DMS 273 (cell line): ENCODE measurements at regions not wholly inside any gene's neighbourhood (a gene's known extent, or its start where the extent isn't known, plus 50 kb on each side); places are given as distances from the start of the nearest gene placed in this dataset.

ENCODE experiments used
- DNase-seq: peaks from one replicate; lab custom pipeline; 2025; ENCODE audit not compliant: unreplicated experiment; lab: John Stamatoyannopoulos, UW

DNA sequence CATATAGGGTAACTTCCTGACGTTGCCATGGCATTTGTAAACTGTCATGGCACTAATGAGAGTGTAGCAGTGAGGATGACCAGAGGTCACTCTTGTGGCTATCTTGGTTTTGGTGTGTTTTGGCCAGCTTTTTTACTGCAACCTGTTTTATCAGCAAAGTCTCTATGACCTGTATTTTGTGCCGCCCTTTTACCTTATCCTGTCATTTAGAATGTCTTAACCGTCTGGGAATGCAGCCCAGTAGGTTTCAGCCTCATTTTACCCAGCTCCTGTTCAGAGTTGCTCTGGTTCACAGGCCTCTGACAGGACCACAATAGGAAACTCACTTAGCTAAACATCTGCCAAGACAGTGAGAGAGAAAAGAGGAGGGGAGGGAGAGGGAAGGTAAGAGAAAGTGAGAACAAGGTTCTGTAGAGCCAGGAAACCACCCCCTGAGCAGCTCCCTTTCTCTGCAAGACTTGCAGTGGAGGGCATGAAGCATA lies 64.8 kb upstream of the PLEKHG3 start:
- no peak for DNase-seq

DNA sequence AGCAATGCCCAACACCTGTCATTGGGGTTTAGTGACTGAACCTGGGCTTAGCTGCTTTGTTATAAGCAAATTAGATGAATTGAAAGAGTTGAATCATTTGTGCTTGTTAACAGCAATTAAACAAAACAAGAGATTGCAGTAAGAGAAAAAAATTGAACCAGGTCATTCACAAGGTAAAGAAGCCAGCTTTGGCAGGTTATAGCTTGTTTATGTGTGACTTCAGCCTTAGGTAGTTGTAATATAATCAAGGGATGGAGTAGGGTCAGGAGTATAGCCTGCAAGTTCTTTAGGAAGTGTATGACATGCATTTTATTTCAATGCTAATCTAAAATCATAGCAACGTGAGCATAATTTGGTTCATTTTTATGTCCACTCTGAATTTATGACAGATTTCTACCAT lies 63.4 kb upstream of the PLEKHG3 start:
- no peak for DNase-seq

DNA sequence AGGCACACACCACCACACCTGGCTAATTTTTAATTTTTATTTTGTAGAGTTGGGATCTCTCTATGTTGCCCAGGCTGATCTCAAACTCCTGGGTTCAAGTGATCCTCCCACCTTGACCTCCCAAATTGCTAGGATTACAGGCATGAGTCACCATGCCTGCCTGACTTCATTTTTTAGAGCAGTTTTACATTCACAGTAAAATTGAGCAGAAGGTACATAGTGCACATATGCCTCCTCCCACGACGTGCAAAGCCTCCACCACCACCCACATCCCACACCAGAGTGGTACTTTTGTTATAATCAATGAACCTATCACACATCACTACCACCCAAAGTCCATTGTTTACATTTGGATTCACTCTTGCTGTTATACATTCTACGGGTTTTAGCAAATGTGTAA lies 62.5 kb upstream of the PLEKHG3 start:
- DNase-seq = no peak

DNA sequence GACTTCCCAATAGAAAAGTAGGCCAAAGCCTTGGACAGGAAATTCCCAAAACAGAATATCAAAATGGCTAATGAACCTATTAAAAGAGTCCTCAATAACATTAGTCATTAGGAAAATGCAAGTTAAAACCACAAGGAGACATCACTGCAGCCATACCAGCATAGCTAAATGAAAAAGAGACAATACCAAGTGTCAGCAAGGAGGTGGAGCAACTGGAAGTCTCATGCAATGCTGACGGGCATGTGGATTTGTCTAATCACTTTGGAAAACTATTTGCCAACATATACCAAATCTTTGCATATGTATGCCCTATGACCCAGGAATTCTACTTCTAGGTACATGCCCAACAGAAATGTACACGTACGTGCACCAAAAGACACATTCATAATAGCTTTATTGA lies 60.5 kb upstream of the PLEKHG3 start:
- DNase-seq = no peak

DNA sequence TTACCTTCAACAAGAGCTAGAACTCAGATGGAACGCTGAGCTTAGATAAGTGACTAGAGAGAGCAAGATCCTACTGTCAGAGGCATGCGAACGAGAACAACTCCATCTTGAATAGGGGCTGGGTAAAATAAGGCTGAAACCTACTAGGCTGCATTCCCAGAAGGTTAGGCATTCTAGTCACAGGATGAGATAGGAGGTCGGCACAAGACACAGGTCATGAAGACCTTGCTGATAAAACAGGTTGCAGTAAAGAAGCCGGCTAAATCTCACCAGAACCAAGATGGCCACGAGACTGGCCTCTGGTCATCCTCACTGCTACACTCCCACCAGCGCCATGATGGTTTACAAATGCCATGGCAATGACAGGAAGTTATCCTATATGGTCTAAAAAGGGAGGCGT lies 59.6 kb upstream of the PLEKHG3 start:
- no peak for DNase-seq

DNA sequence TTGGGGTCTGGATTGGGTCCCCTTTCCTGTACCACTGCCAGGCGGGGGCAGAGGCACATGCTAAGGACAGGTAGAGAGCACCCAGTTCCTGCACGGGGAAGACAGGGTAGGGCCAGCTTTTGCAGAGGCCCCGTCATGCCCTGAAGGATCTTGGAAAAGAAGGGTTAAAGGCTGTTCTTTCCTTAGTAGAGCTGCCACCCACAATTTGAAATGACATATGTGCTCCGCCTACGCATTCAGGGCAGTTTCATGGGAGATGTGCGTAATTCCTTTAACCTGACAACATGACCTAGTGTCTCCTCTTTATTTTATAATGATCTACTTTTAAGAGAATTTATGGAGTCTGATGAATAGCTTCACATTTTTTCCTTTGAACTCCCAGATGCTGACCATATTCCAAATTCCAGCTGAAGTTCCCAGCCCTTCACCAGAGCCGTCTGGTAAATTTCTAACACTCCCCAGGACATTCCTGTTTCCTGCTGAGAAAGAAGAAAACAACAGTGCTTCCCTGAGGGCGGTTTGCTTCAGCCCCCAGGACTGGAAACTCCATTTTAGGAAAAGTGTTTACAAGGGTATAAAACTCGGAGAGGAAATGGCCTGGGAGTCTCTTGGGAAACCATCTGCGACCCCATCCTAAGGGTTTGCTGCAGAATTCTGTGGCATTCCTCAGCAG lies 58.9 kb upstream of the PLEKHG3 start:
- DNase-seq = peak; percentile 56

DNA sequence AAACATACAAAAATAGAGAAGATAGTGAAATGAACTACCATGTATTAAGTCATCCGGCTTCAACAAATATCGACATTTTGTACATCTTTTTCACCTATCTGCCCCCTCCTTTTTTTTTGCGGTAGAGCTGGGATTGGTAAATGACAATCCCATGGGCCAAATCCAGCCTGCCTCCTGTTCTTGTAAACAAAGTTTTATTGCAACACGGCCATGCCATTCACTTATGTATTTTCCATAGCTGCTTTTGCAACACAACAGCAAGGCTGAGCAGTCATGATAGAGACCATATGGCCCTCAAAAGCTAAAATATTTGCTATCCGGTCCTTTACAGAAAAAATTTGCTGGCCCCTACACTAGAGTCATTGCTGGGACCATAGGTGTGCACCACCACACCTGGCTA lies 58.1 kb upstream of the PLEKHG3 start:
- DNase-seq = no peak

DNA sequence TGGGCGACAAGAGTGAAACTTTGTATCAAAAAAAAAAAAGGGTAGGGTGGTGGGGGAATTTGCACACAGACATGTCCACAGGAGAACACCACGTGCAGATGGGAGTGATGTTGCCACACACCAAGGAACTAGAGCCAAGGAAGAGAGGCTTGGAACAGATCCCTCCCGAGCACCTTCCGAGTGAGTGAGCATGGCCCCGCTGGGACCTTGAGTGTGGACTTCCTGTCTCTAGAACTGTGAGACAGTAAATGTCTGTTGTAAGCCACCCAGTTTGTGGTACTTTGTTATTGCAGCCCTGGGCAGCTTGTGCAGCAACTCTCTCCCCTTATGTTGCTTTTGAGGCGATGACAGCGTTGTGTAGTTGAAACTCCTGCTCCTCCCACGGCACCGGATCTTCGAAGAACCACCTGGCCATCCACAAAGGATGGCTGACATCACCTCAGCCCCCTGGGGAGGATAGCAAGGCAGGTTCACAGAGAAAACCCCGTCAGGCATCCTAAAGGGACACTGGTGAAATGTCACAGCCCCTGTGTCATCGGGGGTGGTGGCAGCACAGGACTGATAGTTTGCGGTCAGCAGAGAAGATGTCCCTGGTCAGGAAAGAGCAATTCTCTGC lies 54.7 kb upstream of the PLEKHG3 start:
- DNase-seq = peak; percentile 44

DNA sequence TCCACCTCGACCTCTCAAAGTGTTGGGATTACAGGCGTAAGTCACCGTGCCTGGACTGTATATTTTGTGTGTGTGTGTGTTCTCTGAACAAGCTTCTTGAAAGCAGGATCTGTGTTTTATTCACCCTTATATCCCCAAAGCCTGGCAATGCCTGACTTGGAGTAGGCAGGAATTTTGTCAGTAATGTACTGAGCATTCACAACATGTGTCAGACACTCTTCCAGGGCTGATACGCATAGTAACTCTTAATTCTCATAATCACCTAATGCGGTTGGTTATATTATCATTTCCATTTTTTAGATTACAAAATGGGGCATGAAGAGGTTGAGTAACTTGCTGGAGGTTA lies 50.4 kb upstream of the PLEKHG3 start:
- no peak for DNase-seq

DNA sequence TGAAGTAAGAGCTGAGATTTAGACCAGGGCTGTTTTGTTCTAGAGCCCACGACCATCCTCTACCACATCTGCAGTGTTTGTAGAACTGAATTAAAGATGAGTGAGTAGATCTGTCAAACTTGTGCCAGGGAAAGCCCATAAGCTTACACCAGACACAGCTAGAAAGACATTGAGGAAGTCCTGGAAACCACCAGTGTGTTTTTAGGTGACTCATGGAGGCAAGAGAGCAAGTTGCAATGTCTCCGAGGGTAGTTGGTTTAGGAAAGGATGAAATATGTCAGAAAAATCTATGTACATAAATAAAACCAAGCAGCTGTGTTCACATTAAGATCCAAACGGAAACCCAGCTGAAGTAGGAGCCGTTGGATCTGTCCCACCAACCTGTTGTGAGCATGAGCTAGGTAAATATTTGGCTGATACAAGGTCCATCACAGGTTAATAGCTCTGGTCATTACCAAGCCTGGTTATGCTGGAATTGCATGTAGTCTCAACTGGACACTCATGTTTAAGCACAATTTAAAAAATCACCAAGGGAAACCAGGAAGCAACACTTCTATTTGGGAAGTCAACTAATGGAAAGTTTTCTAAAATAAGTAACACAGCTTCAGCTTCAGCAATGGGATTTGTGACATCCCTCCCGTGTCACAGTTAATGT lies 49.9 kb upstream of the PLEKHG3 start:
- no peak for DNase-seq
